ENCODE measurements at regions not wholly inside any gene's neighbourhood (a gene's known extent, or its start where the extent isn't known, plus 50 kb on each side); places are given as distances from the start of the nearest gene placed in this dataset.

DNA sequence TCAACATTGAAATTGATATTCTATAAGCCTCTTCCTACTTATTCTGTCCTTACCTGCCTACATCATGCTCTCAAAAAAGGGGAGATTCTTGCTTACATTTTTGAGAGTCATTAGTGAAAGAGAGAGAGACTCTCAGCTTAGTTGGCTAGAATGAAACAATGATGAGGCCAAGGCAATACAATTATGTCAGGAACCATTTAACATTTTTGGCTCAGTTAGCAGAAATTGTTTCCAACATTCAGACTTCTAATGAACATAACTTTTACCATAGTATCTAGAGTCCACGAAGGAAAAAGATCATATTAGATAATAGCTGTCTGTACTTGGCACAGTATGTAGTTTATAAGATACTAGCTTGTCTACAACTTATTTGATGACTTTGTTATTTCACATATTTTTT, 263.7 kb upstream of the ARX start:
- no peaks in the 10 kb centered on the region for H3K36me3 ChIP-seq
- no peaks in the 10 kb centered on the region for H3K9me3 ChIP-seq
- no peak overlapping the region for H3K27ac ChIP-seq
- TF ChIP-seq, protein P1, sequence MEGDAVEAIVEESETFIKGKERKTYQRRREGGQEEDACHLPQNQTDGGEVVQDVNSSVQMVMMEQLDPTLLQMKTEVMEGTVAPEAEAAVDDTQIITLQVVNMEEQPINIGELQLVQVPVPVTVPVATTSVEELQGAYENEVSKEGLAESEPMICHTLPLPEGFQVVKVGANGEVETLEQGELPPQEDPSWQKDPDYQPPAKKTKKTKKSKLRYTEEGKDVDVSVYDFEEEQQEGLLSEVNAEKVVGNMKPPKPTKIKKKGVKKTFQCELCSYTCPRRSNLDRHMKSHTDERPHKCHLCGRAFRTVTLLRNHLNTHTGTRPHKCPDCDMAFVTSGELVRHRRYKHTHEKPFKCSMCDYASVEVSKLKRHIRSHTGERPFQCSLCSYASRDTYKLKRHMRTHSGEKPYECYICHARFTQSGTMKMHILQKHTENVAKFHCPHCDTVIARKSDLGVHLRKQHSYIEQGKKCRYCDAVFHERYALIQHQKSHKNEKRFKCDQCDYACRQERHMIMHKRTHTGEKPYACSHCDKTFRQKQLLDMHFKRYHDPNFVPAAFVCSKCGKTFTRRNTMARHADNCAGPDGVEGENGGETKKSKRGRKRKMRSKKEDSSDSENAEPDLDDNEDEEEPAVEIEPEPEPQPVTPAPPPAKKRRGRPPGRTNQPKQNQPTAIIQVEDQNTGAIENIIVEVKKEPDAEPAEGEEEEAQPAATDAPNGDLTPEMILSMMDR (IDR thresholded peaks at IDR 0.05), result no peak
- H3K4me3 ChIP-seq, result no peak overlapping the region
- no peak for DNase-seq (ENCODE audit: low spot score)
- H3K4me1 ChIP-seq, result no peaks in the 10 kb centered on the region
- H3K27me3 ChIP-seq, result no peaks in the 10 kb centered on the region

DNA sequence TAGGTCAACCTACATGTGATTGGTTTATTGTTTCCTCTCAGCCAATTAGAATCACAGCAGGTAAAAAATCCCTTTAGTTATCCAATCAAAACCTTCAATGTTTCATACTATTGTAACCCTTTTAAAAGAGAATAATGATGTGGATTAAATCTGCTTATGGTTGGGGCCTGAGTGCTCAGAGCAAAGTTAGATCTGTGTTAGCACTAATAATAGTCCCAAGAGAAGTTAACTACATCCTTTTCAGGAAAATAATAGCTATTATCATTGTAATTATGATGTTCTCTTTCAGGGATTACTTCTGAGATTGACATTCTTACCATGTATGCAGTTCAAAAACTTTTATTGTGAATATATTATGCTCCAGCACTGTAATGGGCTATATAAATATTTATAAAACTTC, 262.6 kb upstream of the ARX start:
- no peaks in the 10 kb centered on the region for H3K4me1 ChIP-seq
- no peak for DNase-seq (ENCODE audit: low spot score)
- no peaks in the 10 kb centered on the region for H3K9me3 ChIP-seq
- H3K27me3 ChIP-seq, result no peaks in the 10 kb centered on the region
- TF ChIP-seq, protein P1 (IDR thresholded peaks at IDR 0.05), result no peak
- H3K36me3 ChIP-seq, result no peaks in the 10 kb centered on the region
- no peak overlapping the region for H3K27ac ChIP-seq
- no peak overlapping the region for H3K4me3 ChIP-seq

DNA sequence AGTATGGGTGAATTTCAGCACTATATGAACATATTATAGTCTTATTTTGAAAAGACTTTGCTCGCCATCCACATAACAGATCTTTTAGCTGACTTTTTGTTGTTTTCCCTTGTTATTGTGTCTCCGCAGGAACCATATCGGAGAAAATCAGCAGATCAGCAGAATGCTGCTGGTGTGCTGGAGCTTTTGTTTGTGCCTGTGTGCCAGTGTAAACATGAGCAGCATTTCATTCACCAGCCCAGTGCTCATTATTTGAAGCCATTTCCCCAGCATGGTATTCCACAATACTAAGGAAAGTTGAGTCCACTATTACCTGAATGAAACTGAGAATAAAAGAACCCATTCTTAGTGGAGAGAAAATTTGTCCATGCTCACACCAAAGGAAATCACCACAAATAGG, 261.8 kb upstream of the ARX start:
- H3K27ac ChIP-seq, result no peak overlapping the region
- no peak for DNase-seq (ENCODE audit: low spot score)
- no peak overlapping the region for H3K4me3 ChIP-seq
- no peaks in the 10 kb centered on the region for H3K4me1 ChIP-seq
- H3K27me3 ChIP-seq, result no peaks in the 10 kb centered on the region
- H3K9me3 ChIP-seq, result no peaks in the 10 kb centered on the region
- TF ChIP-seq, protein P1 (IDR thresholded peaks at IDR 0.05), result no peak
- no peaks in the 10 kb centered on the region for H3K36me3 ChIP-seq

DNA sequence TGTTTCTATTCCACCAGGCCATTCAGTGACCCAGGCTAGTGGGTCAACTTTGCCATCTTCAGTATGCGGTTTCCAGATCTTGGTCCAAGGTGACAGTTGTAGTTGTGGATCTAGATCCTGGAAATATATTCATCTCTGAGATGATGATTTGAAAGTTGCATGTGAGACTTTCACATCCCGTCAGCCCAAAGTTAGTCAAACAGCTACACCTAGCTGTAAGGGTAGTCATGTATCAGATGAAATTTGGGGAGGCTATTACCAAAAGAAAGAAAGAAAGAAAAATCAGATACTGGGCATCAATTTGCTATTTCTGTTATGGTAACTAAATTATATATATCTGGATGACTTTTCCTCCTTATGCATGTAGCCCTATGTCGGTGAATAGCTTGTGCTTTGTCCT, 259.4 kb upstream of the ARX start:
- DNase-seq (ENCODE audit: low spot score), result no peak
- TF ChIP-seq, protein P1 (IDR thresholded peaks at IDR 0.05), result no peak
- no peak overlapping the region for H3K27ac ChIP-seq
- H3K4me1 ChIP-seq, result no peaks in the 10 kb centered on the region
- no peaks in the 10 kb centered on the region for H3K36me3 ChIP-seq
- no peaks in the 10 kb centered on the region for H3K9me3 ChIP-seq
- no peaks in the 10 kb centered on the region for H3K27me3 ChIP-seq
- no peak overlapping the region for H3K4me3 ChIP-seq

DNA sequence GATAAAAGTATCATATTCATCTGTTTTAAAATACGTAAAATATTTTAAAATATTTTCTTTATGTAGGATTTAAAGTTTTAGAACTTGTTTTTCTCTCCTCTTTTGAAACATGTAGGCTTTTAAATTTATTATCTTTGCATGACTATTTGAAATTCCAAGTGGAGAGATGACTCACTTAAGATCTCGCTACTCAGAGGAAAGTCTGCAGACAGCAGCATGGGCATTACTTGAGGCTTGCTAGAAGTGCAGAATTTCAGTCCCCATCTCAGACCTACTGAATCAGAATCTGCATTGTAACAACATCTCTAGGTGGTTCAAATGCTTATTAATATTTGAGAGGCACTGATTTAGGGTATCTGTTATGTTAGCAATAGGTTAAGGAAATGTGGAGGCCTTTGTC, 225.7 kb upstream of the ARX start:
- Histone ChIP-seq H3K36me3 (no peaks in the 10 kb centered on the region), H3K9me3 (no peaks in the 10 kb centered on the region), H3K4me1 (no peaks in the 10 kb centered on the region), H3K4me3 (no peak overlapping the region), H3K27ac (no peak overlapping the region), H3K27me3 (no peaks in the 10 kb centered on the region)
- TF ChIP-seq, protein P1 (IDR thresholded peaks at IDR 0.05), result no peak
- no peak for DNase-seq (ENCODE audit: low spot score)

DNA sequence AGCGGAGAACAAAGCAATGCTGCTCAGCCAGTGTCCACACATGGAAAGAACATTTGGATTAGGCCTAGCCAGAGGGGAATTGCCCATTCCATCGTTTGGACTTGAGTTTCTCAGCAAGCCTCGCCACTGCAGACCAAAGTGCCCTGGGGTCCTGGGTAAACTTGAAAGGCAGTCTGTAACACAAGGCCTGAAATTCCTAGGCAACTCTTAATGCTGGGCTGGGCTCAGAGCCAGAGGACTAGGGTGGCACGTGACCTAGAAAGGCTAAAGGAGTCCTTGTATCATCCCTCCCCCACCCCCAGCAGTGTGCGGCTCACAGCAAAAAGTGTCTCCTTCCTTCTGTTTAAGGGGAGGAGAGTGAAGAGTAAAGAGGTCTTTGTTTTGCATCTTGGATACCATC, 210.4 kb upstream of the ARX start:
- Histone ChIP-seq H3K27ac (no peak overlapping the region), H3K36me3 (no peaks in the 10 kb centered on the region), H3K4me3 (no peak overlapping the region), H3K9me3 (no peaks in the 10 kb centered on the region), H3K27me3 (no peaks in the 10 kb centered on the region), H3K4me1 (no peaks in the 10 kb centered on the region)
- TF ChIP-seq, protein P1 (IDR thresholded peaks at IDR 0.05), result no peak
- DNase-seq (ENCODE audit: low spot score), result no peak
